Fibroblast of mammary gland (primary cell): ENCODE measurements at regions not wholly inside any gene's neighbourhood (a gene's known extent, or its start where the extent isn't known, plus 50 kb on each side); places are given as distances from the start of the nearest gene placed in this dataset.

ENCODE experiments used
- DNase-seq: peaks from one replicate; pipeline ENCODE4 v3.0.0-alpha.2; 2010; ENCODE audit warnings: low read depth
- H3K4me3 ChIP-seq: 2 replicates; pipeline ENCODE4 v1.5.1; 2011; ENCODE audit warnings: low read depth, mild to moderate bottlenecking, low read length, moderate library complexity; ENCODE audit not compliant: control insufficient read depth
- CTCF ChIP-seq: conservative IDR thresholded peaks from 2 replicates; pipeline ENCODE4 v1.5.1; 2011; ENCODE audit warnings: low read depth, low read length, inconsistent platforms; ENCODE audit not compliant: control insufficient read depth, insufficient read depth

GRCh38 chr9:108803428-108804065, 52.2 kb downstream of the ACTL7B start:
- TF ChIP-seq CTCF: no peak
- peak; percentile 49 for DNase-seq

GRCh38 chr9:108802967-108803366, 52.8 kb downstream of the ACTL7B start:
- DNase-seq: no peak
- TF ChIP-seq CTCF: no peak
- H3K4me3 ChIP-seq: no peak overlapping the region

More at GRCh38 chr9:108803428-108804065, 52.2 kb downstream of the ACTL7B start:
- H3K4me3 ChIP-seq: no peak overlapping the region

- no peak for TF ChIP-seq CTCF
- H3K4me3 ChIP-seq: no peak overlapping the region
- no peak for DNase-seq
Observed at GRCh38 chr9:108801949-108802348, 53.8 kb downstream of the ACTL7B start.

- no peak for DNase-seq
- no peak overlapping the region for H3K4me3 ChIP-seq
- TF ChIP-seq CTCF: no peak
Observed at GRCh38 chr9:108800632-108801099, 55.1 kb downstream of the ACTL7B start.

- TF ChIP-seq CTCF: no peak
- H3K4me3 ChIP-seq: no peak overlapping the region
- DNase-seq: no peak
Observed at GRCh38 chr9:108793573-108793972, 62.2 kb downstream of the ACTL7B start.

- TF ChIP-seq CTCF: no peak
- H3K4me3 ChIP-seq: no peak overlapping the region
- no peak for DNase-seq
Observed at GRCh38 chr9:108789742-108790141, 66.0 kb downstream of the ACTL7B start.

GRCh38 chr9:108787690-108788048, 68.1 kb downstream of the ACTL7B start:
- TF ChIP-seq CTCF: no peak
- DNase-seq: no peak
- H3K4me3 ChIP-seq: no peak overlapping the region
